Stimulated activated CD4-positive, alpha-beta T cell treated with anti-CD3 and anti-CD28 coated beads, Interleukin-4, amount 100 ng/mL, for 4 hours (primary cell): ENCODE measurements at regions not wholly inside any gene's neighbourhood (a gene's known extent, or its start where the extent isn't known, plus 50 kb on each side); places are given as distances from the start of the nearest gene placed in this dataset.

ENCODE experiments used
- DNase-seq, 2 experiments: peaks; one replicate each; pipeline ENCODE4 v3.0.0-alpha.2; 2020

DNA sequence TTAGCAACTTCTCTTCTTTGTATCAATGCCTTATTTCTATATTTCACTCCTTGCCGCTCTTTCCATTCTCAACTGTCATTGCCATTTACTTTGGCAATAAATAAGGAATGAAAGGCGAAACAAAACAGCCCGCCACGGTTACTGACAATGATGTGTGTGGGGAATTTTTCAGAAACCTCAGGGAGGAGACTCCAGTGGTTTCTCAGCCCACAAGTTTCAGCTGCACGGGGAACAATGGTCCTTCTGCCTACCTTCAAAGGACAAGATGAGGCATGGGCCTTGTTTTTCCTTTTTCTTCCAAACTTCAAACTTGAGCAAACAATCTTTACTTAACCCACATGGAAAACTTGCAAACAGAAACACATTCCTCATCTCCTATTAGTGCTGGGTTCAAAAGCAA, 409.4 kb downstream of the METTL15 start:
- no peak for DNase-seq

DNA sequence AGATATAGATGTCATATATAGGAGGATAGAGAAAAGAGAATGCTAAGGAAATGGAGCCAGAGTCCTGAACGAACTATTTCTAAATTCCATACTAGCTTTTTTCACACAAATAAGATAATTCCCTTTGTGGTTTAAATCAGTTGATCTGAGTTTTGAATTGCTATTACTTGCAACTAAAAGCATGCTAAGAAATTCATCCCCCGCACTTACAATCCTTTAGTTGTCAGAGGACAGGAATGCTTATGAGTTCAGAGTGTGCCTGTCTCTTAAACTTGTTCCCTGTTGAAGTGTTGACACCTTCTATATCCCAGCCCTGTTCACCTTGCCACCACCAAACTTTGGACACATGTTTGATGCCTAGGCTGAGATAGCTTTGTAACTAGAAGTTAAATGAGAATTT, 406.2 kb downstream of the METTL15 start:
- DNase-seq, result no peak

DNA sequence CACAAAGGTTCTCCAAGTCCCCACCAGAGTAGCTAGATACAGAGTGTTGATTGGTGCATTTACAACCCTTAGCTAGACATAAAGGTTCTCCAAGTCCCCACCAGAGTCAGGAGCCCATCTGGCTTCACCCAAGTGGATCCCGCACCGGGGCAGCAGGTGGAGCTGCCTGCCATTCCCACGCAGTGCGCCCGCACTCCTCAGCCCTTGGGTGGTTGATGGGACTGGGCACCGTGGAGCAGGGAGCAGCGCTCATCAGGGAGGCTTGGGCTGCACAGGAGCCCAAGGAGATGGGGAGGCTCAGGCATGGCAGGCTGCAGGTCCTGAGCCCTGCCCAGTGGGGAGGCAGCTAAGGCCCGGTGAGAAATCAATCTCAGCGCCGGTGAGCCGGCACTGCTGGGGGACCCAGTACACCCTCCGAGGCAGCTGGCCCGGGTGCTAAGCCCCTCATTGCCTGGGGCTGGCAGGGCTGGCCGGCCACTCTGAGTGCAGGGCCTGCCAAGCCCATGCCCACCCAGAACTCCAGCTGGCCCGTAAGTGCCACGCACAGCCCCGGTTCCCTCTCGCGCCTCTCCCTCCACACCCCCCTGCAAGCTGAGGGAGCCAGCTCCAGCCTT, 404.1 kb downstream of the METTL15 start:
- no peak for DNase-seq

DNA sequence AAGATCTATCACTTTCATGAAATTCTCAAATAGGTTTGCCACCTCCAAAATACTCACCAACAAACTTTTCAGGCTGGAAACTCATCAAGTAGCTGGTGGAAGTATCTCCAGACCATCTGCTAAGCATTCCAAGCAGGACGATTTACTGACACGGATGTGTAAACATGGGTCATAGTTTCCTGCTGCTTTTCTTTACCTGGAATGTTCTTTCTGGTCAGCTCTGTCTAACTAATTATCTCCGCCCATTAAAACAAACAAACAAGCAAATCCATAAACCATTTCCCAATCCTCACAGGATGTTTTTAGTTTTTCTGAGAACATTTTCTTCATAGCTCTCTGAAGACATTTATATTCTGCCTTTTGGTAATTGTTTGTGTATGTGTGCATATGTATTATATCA, 397.0 kb downstream of the METTL15 start:
- DNase-seq, result no peak

DNA sequence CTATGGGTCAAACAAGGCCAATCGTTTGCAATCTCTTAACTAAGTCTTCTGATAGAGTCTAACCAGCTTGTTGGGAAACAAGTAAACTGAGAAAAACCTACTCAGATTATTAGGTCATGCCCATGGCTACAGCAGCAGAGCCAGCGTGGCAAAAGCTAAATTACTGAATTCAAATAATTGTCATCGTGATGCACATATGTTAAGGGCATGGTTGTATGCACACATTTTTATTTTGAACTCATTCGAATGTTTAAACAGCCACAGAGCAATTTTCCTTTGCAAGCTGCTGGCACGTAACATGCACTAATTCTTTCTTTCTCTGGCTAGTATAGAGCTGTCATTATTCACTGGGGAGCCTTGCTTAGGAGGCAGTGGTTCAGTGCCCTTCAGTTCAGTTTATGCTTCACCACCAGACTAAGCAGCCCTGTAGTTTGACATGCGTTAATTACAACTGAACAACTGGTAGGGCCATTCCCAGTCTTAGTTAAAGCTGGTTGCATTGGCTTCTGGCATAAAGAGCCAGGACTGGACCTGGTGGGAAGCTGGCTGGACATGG, 396.4 kb downstream of the METTL15 start:
- DNase-seq, result no peak

DNA sequence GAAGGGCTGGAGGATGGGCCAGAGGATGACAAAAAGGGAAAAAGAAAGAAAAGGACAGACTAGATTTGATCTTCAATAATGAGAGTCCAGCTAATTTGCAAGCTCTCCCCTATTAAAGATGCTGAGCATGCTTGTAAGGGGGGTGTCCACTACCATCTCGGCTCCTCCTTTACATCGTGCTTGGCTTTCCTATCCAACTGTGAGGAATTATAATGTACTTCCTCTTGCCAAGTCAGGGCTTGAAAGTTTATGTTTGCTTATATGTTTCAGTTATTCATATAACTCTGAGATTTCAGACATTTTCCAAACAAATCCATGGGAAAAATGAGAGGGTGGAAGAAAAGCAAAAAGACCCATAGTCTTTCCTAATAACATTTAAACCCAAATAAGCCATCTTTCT, 387.1 kb downstream of the METTL15 start:
- no peak for DNase-seq

DNA sequence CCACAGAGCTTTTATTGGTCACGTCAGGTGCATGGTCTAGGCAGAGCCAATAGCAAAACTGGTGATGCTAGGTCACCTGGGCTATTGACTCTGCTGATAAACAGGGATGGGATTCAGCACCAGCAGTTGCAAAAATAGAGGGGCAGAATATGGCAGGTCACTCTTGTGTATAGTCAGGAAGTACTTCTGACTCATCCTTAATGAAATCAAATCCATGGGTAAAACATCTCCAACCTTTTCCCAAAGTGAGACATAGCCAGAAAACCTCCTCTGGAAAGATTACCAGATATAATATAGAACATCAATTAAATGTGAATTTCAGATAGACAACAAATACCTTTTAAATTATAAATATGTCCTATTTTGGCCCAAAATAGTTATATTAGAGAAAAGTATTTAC, 383.2 kb downstream of the METTL15 start:
- no peak for DNase-seq

DNA sequence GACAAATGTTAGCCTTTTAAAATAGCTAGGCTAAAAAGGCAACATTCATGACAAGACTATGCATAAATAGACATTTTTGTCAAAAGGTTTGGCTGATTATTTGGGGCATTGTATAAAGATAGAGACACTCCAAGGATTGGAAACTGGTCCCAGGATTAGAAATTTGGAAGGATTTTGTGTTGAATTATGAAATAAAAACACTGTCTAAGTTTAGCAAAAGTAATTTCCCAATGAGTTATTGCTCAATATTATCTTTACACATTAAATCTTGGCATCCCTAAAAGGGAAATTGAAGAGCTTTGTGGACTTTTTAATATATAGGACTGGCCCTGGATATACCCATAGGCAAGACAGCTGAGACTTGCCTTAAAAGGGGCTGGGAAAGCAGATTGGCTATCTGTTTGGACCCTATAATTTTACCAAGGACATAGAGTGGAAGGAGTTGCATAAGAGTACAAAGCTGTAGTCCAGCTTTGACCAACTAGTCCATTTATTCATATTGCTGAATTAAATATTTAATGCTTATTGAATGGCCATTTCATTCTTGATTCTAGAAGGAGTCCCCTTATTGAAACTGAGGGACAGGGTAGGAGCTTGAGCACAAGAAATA, 382.7 kb downstream of the METTL15 start:
- no peak for DNase-seq

DNA sequence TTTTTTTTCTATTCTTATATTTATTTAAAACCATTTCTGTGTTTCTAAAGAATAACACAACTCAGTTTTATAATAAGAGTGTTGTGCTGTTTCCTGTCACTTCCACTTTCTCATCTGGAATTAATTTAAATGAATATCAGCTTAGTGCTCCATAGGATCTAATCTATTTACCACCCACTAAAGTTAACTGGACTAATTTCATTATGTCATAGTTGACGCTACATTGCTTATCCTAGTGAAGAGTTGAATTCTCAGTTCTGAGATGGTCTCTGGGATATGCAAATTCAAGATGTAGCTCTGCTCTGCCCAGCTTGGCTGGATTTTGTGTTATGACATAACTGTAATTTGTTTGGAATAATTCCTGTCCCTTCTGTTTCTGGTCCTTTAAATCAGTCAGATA, 380.1 kb downstream of the METTL15 start:
- no peak for DNase-seq

DNA sequence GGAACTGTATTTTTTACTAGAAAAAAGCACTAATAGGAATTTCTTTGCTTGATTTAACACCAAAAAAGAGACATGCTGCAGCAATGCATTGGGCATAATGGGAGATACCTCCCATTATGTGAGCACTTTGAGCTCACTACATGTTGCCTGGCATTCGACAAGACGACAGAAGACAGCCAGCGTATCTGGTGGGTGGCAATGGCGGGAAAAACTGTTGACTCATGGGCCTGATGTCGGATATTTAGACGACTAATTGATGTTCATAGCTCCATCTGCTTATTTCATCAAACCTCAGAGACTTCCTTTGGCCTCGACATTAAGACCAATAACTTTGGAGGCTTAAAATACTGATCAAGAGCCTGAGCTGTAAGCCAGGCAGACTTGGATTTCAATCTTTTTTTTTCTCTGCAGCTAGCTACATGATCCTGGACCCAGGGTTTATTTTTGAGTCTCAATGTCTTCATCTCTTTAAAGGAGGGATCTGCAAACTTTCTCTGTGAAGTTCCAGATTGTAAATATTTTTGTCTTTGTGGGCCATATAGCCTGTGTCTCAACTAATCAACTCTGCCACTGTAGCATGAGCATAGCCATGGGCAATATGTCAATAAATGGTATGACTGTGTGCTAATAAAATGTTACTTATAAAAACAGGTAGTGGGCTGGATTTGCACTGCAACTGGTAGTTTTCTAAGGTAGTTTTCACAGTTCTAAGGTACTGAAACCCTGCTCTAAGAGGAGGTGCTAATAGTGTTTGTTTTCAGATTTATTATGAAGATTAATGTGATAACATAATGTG, 375.1 kb downstream of the METTL15 start:
- no peak for DNase-seq

DNA sequence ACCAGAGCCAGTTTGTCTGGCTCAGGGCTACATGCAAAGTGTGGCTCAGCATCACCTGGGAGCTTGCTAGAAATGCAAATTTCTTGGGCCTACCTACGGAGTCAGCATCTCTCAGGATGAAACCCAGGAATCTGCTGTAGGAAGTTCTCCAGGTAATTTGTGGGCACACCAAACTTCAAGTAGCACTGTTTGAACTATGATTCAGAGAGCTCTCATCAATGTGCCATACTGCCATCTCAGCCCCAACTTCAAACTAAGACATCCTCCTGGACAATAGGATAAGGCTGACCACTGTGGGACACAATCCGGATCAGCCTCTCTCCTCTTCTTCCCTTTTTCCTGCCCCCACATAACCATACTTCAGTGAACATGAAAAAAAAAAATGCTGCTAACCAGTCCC, 374.5 kb downstream of the METTL15 start:
- no peak for DNase-seq

DNA sequence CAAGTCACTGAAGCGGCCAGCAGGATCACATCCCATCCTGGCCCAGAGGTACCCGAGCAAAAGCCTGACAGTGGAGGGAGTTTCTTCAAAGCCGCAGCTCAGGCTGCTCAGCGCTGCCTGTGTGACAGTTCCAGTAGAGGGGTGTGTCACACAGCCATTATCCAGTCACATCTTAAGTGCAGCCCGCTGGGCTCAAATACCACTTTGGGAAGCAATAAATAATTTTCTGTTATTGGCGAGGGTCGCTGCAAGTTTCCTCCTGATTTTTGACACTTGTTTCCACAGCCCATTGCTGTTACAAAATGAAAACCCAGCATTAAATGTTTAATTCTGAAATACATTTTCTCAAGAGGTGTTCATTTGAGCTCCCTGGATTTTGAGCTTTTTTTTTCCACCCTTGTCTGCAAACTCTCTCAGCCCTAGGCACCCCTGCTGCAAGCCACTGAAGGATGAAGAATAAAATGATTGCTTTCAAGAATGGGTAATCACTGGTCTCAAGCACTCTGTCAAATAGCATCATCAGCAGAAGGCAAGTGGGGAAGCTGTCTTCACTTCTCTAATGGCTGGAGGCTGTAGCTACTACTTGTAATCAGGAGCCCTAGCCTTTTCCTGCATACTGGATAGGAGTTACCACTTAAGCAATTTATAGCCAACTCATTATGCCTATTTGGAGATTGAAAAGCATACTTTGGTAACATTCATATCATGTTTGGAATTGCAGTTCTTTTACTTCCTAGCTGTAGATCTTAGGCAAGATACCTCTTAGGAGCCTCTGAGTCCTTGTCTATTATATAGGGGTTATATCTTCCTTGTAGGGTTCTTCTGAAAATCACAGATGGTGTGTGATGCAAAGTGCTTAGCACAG, 373.7 kb downstream of the METTL15 start:
- no peak for DNase-seq

DNA sequence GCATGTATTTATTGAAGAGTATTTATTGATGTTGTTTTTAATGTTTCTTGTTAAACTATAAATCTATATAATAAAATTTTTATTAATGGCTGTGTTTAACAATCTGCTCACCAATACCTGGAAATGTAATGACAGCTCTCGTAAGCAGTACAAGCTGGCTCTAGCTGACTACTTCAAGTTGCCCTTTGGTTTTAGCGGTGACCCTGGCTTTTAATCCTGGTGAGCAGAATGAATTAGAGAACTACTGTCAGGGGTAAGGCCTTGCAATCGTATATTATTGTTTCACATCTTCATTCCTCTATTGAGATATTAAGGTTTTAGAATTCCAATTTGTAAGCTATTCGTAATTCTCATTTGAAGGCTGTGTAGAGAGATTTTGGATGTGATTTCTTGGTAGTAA, 372.2 kb downstream of the METTL15 start:
- no peak for DNase-seq

DNA sequence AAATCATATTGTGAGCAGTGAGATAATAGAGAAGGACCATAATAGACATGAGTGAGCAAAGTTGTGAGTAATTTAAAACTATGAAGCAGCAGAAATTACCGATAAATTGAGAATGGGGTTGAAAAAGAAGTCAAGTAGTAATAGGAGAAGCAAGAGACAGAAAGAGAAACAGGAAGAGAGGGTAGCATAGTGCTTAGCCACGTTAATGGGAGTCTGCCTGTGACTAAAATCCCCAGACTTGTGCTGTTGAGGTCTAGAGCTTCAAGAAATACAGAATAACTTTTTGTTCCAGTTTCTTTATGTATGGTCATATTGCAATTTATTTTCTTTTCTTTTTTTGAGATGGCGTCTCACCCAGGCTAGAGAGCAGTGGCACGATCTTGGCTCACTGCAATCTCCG, 368.7 kb downstream of the METTL15 start:
- no peak for DNase-seq

DNA sequence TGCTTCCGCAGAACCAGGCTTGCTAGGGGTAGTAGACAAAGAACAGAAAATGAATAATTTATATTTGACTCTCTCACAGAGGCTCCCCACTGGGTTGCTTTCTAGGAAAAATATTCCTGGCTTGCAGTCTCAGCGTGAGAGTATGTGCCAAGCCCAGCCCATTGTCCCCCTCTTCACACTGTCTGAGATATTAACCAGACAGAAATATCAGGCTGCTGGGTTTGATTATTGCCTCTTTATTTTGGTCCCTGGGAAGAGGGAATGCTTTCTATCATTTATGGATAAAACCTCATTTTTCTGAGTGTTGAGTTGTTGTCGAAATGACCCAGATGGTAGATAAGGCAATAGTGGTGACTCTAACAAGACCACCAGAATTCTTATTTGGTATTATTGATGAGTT, 367.9 kb downstream of the METTL15 start:
- no peak for DNase-seq

DNA sequence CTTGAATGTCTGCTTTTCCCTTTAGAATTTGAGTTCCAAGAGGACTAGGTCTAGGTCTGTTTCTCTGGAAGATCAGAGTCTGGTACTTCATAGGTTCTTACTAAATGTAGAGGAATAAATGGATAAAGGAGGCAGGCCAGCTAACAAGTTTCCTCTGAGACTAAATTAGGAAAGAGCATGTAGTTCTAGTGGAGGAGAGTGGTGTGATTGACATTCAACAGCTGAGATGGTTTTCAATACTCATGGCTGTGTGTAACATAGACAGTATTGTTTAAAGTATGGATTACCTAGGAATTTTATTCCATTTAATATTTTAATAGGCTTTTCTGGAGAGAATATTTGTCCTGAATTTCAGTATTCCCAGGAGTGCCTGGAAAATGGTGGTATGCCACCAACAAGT, 364.7 kb downstream of the METTL15 start:
- no peak for DNase-seq

DNA sequence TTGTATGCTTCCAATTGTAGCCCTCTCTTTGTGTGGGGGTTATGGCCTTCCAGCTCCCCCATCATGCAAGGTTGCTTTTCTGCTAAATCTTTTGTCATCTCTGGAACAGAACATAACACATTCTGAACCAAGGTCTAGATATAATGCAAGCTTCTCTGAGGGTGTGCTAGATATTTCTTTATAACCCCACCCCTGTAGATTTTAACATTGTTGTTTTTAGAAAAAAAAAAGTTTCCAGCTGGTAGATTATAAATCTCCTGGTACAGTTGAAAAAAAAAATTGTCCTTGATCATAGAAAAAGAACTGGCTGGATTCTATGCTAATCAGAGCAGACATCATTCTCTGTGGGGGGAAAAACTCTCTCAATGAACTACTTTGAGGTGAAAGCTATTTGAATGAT, 363.3 kb downstream of the METTL15 start:
- DNase-seq, result no peak

DNA sequence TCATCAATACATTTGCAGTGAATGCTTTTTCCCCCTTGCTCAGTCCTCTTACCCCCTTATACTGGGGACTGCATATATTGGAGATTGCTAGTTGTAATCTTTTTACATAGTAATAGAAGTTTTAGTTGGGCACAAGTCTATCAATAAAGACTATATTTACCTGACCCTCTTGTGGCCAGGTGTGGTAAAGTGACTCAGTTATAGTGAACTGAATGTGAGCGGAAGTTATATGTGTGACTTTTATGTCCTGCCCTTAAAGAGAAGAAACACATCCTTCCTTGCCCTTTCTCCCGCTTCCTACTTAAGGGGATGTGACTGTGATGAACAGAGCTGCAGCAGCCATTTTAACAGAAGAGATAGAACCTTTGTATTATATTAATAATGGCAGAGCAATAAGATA, 362.0 kb downstream of the METTL15 start:
- no peak for DNase-seq

DNA sequence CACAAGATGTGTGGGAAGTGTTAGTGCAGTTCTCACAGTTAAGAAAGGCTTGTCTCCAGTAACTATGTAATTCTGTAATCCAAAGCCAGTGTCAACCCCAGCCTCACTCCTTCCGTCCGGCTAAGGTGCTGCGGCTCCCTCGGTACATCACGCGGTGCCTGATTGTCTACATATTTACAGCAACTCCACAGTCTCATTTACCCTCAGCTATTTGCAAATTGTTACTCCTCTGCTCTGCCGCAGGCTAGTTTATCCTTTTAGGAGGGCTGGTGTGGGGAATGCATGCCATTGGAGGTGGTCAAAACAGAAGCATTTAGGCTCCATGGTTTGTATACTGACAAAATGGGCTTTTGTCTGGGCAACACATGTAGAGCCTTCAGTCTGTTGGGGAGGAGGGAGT, 358.3 kb downstream of the METTL15 start:
- no peak for DNase-seq

DNA sequence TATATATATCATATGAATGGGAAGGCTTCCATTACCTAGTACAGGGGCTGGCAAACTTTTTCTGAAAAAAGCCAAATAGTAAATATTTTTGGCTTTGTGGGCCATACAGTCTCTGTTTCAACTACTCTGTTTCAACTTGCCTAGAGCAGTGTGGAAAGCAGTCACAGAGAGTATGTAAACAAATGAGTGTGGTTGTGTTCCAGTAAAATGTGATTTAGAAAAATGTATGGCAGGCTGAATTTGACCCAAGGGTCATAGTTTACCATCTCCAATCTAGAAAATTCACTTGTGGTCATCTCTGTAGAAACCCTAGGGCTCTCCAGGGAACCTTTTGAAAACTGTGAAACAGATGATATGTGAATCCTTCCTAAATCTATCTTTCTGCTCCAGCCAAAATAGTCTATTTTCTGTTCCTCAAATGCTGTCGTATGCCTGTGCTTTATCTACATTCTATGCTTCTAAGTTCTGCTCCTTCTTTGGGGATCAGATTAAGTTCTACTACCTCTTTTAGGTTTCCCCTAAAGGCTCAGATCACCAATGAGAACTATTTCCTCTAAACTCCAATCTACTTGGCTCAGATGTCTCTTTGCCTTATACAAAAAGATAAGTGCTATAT, 356.2 kb downstream of the METTL15 start:
- no peak for DNase-seq

DNA sequence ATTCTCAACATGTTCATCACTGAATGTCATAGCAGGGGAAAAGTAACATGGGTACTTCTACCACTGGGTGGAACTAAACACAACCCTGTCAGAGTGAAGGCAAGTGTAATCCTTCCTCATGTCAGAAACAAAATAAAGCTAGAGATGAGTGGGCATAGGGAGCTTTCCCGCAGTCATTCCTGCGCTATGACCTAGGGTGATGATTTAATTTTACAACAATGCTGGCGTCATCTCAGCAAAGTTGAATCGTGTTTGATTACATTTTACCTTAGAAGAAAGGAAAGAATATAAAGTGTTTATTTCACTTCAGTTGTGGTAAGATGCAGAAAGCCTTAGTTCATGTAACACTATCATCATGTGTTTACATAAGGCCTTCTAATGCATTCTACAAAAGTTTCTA, 355.6 kb downstream of the METTL15 start:
- no peak for DNase-seq

DNA sequence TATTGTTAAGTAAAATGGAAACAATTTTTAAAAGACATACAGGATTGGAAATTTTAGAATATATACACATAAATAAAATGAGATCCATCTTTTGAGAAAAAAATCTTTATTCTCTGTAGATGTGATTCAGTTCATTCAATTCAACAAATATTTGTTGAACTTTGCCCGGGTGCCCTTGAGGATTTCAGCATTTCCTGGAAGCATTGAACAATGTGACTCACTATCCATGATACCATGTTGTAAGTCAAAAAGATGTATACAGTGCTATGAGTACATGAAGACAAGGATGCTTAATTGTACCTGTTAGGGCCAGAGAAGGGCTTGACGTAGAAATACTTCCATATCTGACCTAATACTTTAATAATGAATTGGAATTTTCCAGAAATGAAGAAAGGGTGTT, 353.7 kb downstream of the METTL15 start:
- DNase-seq, result no peak

DNA sequence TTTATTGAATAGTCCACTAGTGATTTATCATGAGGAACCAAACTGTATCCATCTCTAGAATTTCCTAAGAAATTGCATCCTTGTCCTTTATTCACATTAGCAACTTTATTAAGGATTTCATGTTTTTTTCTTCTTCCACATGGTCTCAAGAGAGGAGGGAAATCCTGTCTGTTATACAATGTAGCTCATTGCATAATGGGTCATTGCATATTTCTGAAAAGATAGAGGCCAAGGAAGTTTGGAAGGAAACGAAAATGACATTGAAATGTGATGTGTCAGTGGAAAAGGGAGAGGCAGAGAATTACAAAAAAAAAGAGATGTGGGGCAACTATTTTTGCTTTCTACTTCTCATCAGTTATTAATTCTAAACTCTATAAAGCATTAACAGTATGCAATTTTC, 353.1 kb downstream of the METTL15 start:
- DNase-seq, result no peak
